H9 (cell line): ENCODE measurements at regions not wholly inside any gene's neighbourhood (a gene's known extent, or its start where the extent isn't known, plus 50 kb on each side); places are given as distances from the start of the nearest gene placed in this dataset.

Experiments
- DNase-seq: peaks from one replicate; pipeline ENCODE4 v3.0.0-alpha.2; 2017
- H2AFZ ChIP-seq: one replicate; pipeline ENCODE4 v1.6.1; 2013; ENCODE audit warnings: mild to moderate bottlenecking, low read length, control low read depth, moderate library complexity
- H2AK5ac ChIP-seq: 2 replicates; pipeline ENCODE4 v1.6.1; 2013; ENCODE audit warnings: low read length, control low read depth, mixed read lengths; ENCODE audit not compliant: insufficient read length
- H2BK120ac ChIP-seq: one replicate; pipeline ENCODE4 v1.6.1; 2013; ENCODE audit warnings: low read depth, mild to moderate bottlenecking, low read length, control low read depth, inconsistent platforms; ENCODE audit not compliant: poor library complexity, severe bottlenecking
- H2BK12ac ChIP-seq: 2 replicates; pipeline ENCODE4 v1.6.1; 2013; ENCODE audit warnings: low read length, control low read depth, mixed read lengths, low read depth; ENCODE audit not compliant: insufficient read length
- H2BK15ac ChIP-seq: 2 replicates; pipeline ENCODE4 v1.6.1; 2013; ENCODE audit warnings: low read depth, low read length, control low read depth
- H2BK20ac ChIP-seq: one replicate; pipeline ENCODE4 v1.6.1; 2013; ENCODE audit warnings: low read depth, mild to moderate bottlenecking, low read length, control low read depth, inconsistent platforms; ENCODE audit not compliant: poor library complexity, severe bottlenecking
- H2BK5ac ChIP-seq: 2 replicates; pipeline ENCODE4 v1.6.1; 2013; ENCODE audit warnings: low read length, control low read depth, mixed read lengths; ENCODE audit not compliant: insufficient read length
- H3K14ac ChIP-seq: 2 replicates; pipeline ENCODE4 v1.6.1; 2013; ENCODE audit warnings: low read length, control low read depth; ENCODE audit not compliant: insufficient read depth
- H3K18ac ChIP-seq: 2 replicates; pipeline ENCODE4 v1.6.1; 2013; ENCODE audit warnings: low read depth, mild to moderate bottlenecking, mixed read lengths, low read length, control low read depth; ENCODE audit not compliant: insufficient read length
- H3K23ac ChIP-seq: 2 replicates; pipeline ENCODE4 v1.6.1; 2013; ENCODE audit warnings: low read length, control low read depth, mixed read lengths, low read depth; ENCODE audit not compliant: insufficient read length
- H3K23me2 ChIP-seq: 2 replicates; pipeline ENCODE4 v1.6.1; 2013; ENCODE audit warnings: low read depth, mild to moderate bottlenecking, mixed read lengths, low read length, control low read depth; ENCODE audit not compliant: insufficient read length, poor library complexity, severe bottlenecking
- H3K27ac ChIP-seq: 2 replicates; pipeline ENCODE4 v1.5.1; 2013; ENCODE audit warnings: low read length, control low read depth, mixed read lengths, low read depth; ENCODE audit not compliant: insufficient read length
- H3K27me3 ChIP-seq: 2 replicates; pipeline ENCODE4 v1.6.1; 2013; ENCODE audit warnings: low read length, control low read depth, inconsistent platforms; ENCODE audit not compliant: insufficient read depth
- H3K4ac ChIP-seq: 2 replicates; pipeline ENCODE4 v1.6.1; 2013; ENCODE audit warnings: low read depth, mild to moderate bottlenecking, control low read depth, inconsistent platforms, low read length, moderate library complexity
- H3K4me1 ChIP-seq: 2 replicates; pipeline ENCODE4 v1.6.1; 2013; ENCODE audit warnings: low read length, control low read depth, inconsistent platforms; ENCODE audit not compliant: insufficient read depth
- H3K4me2 ChIP-seq: 2 replicates; pipeline ENCODE4 v1.6.1; 2013; ENCODE audit warnings: low read length, control low read depth, mixed read lengths; ENCODE audit not compliant: insufficient read length, insufficient read depth
- H3K56ac ChIP-seq: 2 replicates; pipeline ENCODE4 v1.6.1; 2013; ENCODE audit warnings: low read depth, mild to moderate bottlenecking, mixed read lengths, low read length, control low read depth; ENCODE audit not compliant: insufficient read length
- H3K79me1 ChIP-seq: 2 replicates; pipeline ENCODE4 v1.6.1; 2013; ENCODE audit warnings: low read depth, mild to moderate bottlenecking, moderate library complexity, low read length, control low read depth, inconsistent platforms; ENCODE audit not compliant: insufficient read depth, poor library complexity, severe bottlenecking
- H3K79me2 ChIP-seq: 2 replicates; pipeline ENCODE4 v1.6.1; 2013; ENCODE audit warnings: low read length, control low read depth, inconsistent platforms; ENCODE audit not compliant: insufficient read depth
- H3K9ac ChIP-seq: 2 replicates; pipeline ENCODE4 v1.6.1; 2013; ENCODE audit warnings: low read length, control low read depth, mixed read lengths; ENCODE audit not compliant: insufficient read length; ENCODE audit errors: extremely low read depth
- H3K9me3 ChIP-seq: one replicate; pipeline ENCODE4 v1.6.1; 2013; ENCODE audit warnings: low read depth, low read length, inconsistent platforms; ENCODE audit not compliant: control insufficient read depth
- H3T11ph ChIP-seq: one replicate; pipeline ENCODE4 v1.6.1; 2013; ENCODE audit warnings: mild to moderate bottlenecking, low read length, control low read depth, inconsistent platforms
- H4K20me1 ChIP-seq: one replicate; pipeline ENCODE4 v1.6.1; 2013; ENCODE audit not compliant: control insufficient read depth, insufficient read length, insufficient read depth
- H4K5ac ChIP-seq: 2 replicates; pipeline ENCODE4 v1.6.1; 2013; ENCODE audit warnings: low read depth, mild to moderate bottlenecking, mixed read lengths, low read length, control low read depth; ENCODE audit not compliant: insufficient read length
- H4K8ac ChIP-seq: replicated peaks from 2 replicates; pipeline ENCODE4 v1.6.1; 2013; ENCODE audit warnings: low read length, control low read depth, mixed read lengths, low read depth; ENCODE audit not compliant: insufficient read length
- H4K91ac ChIP-seq: 2 replicates; pipeline ENCODE4 v1.6.1; 2013; ENCODE audit warnings: low read depth, mild to moderate bottlenecking, moderate library complexity, mixed read lengths, low read length, control low read depth; ENCODE audit not compliant: insufficient read length
- H3K27ac Mint-ChIP-seq, 3 experiments: 2 replicates in 2 of 3; 3 replicates in 1 of 3; pipeline ENCODE4 v1.8.0; 2020 to 2021; ENCODE audit warnings: mixed read lengths in 3 of 3, mild to moderate bottlenecking in 1 of 3, moderate library complexity in 1 of 3
- H3K27me3 Mint-ChIP-seq: 2 replicates; pipeline ENCODE4 v1.8.0; 2021; ENCODE audit warnings: low read depth, mild to moderate bottlenecking, moderate library complexity, mixed read lengths
- H3K36me3 Mint-ChIP-seq, 3 experiments: 2 replicates in 2 of 3; 3 replicates in 1 of 3; pipeline ENCODE4 v1.8.0; 2020 to 2021; ENCODE audit warnings: low read depth in 3 of 3, mixed read lengths in 3 of 3; ENCODE audit not compliant: insufficient read depth in 1 of 3
- H3K4me1 Mint-ChIP-seq, 2 experiments: 2 replicates each; pipeline ENCODE4 v1.8.0; 2020; ENCODE audit warnings: mixed read lengths in 2 of 2
- H3K4me3 Mint-ChIP-seq, 2 experiments: 2 replicates in 1 of 2; 3 replicates in 1 of 2; pipeline ENCODE4 v1.8.0; 2020 to 2021; ENCODE audit warnings: mild to moderate bottlenecking in 2 of 2, mixed read lengths in 2 of 2, moderate library complexity in 1 of 2
- H3K9me3 Mint-ChIP-seq, 2 experiments: 2 replicates in 1 of 2; 3 replicates in 1 of 2; pipeline ENCODE4 v1.8.0; 2020; ENCODE audit warnings: mild to moderate bottlenecking in 2 of 2, mixed read lengths in 2 of 2, moderate library complexity in 1 of 2
- WGBS: extraction: QIAGEN DNeasy Blood & Tissue Kit; methylation state at CpG from one replicate; pipeline ENCODE4 v1.1.7; 2013; ENCODE audit warnings: missing lambda C conversion rate, low lambda C conversion rate, mixed read lengths; ENCODE audit not compliant: insufficient read length; ENCODE audit errors: extremely low coverage; 5-methylcytosine and 5-hydroxymethylcytosine counted together
- TF ChIP-seq, protein P1 (sequence below): fragments of 200-600 bp; sonication (generic); conservative IDR thresholded peaks from 3 replicates; pipeline ENCODE4 v1.8.0; 2021; ENCODE audit warnings: antibody characterized with exemption, mild to moderate bottlenecking

DNA sequence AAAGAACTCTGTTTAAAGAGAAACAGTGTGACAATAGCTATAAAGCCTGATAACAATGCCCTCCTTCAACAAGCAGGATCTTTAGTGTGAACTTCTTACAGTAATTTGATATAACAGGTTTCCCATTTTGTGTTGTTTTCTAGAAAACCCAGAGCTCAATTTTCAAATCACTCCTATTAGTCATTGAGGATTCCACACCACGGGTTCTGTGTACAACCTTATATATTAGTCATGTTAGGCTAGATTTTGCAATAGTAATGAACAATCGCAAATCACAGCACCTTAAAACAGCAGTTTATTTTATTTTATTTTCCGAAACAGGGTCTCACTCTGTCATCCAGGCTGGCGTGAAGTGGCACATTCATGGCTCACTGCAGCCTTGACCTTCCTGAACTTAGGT lies 1020.9 kb upstream of the INTU start:
- Histone ChIP-seq H3T11ph (no peak overlapping the region), H2AK5ac (no peak overlapping the region), H3K9ac (no peak overlapping the region), H3K27me3 (no peaks in the 10 kb centered on the region), H2BK20ac (no peak overlapping the region), H4K20me1 (no peaks in the 10 kb centered on the region), H4K91ac (no peak overlapping the region), H3K18ac (no peak overlapping the region), H2BK12ac (no peak overlapping the region), H3K4me1 (no peaks in the 10 kb centered on the region), H3K56ac (no peak overlapping the region), H3K4me2 (no peak overlapping the region), H3K27ac (no peak overlapping the region), H2BK120ac (no peak overlapping the region), H2BK5ac (no peak overlapping the region), H2BK15ac (no peak overlapping the region), H3K79me2 (no peaks in the 10 kb centered on the region), H3K14ac (no peak overlapping the region), H3K23me2 (no peaks in the 10 kb centered on the region), H3K79me1 (no peaks in the 10 kb centered on the region), H2AFZ (no peak overlapping the region), H4K8ac (no peak overlapping the region), H3K23ac (no peak overlapping the region), H4K5ac (no peak overlapping the region), H3K4ac (no peak overlapping the region), H3K9me3 (no peaks in the 10 kb centered on the region)
- no CpG with 5 or more reads among the region's 4 CpGs for WGBS
- Mint-ChIP-seq H3K27ac (no peak overlapping the region), H3K4me3 (no peak overlapping the region), H3K36me3 (peaks cover 4 to 5% (median 4%) of the 10 kb centered on the region in 3 experiments; a peak in 5 of 7 replicates), H3K4me1 (peaks cover 0 to 3% of the 10 kb centered on the region in 2 experiments; a peak in 2 of 4 replicates), H3K9me3 (peaks cover 0 to 3% of the 10 kb centered on the region in 2 experiments; a peak in 2 of 5 replicates), H3K27me3 (no peaks in the 10 kb centered on the region)
- TF ChIP-seq, protein P1, sequence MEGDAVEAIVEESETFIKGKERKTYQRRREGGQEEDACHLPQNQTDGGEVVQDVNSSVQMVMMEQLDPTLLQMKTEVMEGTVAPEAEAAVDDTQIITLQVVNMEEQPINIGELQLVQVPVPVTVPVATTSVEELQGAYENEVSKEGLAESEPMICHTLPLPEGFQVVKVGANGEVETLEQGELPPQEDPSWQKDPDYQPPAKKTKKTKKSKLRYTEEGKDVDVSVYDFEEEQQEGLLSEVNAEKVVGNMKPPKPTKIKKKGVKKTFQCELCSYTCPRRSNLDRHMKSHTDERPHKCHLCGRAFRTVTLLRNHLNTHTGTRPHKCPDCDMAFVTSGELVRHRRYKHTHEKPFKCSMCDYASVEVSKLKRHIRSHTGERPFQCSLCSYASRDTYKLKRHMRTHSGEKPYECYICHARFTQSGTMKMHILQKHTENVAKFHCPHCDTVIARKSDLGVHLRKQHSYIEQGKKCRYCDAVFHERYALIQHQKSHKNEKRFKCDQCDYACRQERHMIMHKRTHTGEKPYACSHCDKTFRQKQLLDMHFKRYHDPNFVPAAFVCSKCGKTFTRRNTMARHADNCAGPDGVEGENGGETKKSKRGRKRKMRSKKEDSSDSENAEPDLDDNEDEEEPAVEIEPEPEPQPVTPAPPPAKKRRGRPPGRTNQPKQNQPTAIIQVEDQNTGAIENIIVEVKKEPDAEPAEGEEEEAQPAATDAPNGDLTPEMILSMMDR, result no peak
- no peak for DNase-seq
